AG04450 (cell line): ENCODE measurements at regions not wholly inside any gene's neighbourhood (a gene's known extent, or its start where the extent isn't known, plus 50 kb on each side); places are given as distances from the start of the nearest gene placed in this dataset.

ENCODE experiments used
- CTCF ChIA-PET: fragments of 300-600, 350-600 bp; formaldehyde crosslinking; extraction: SDS; loops from one replicate; lab custom pipeline; 2022; ENCODE audit warnings: antibody characterized with exemption, inconsistent platforms; lab: Charles Lee
- POLR2A ChIA-PET: fragments of 350-600 bp; formaldehyde crosslinking; extraction: SDS; loops from one replicate; lab custom pipeline; 2021; ENCODE audit warnings: antibody characterized with exemption, inconsistent platforms; lab: Yijun Ruan, JAX
- DNase-seq: peaks from one replicate; pipeline ENCODE4 v3.0.0-alpha.2; 2011; ENCODE audit warnings: low read depth, low spot score
- H3K27ac ChIP-seq: one replicate; pipeline ENCODE4 v1.5.1; 2012; ENCODE audit warnings: low read depth, low read length, control low read depth
- H3K27me3 ChIP-seq: one replicate; pipeline ENCODE4 v1.6.0; 2012; ENCODE audit warnings: low read length; ENCODE audit not compliant: control insufficient read depth, insufficient read depth
- H3K4me3 ChIP-seq: 2 replicates; pipeline ENCODE4 v1.5.1; 2011; ENCODE audit warnings: mild to moderate bottlenecking, low read depth, low read length, control low read depth
- H3K9me3 ChIP-seq: 2 replicates; pipeline ENCODE4 v1.5.1; 2012; ENCODE audit warnings: low read length; ENCODE audit not compliant: control insufficient read depth, insufficient read depth
- TF ChIP-seq, protein P1 (sequence below): IDR thresholded peaks from 2 replicates; pipeline ENCODE4 v1.5.1; 2011; ENCODE audit warnings: low read depth, low read length, control low read depth, inconsistent platforms

DNA sequence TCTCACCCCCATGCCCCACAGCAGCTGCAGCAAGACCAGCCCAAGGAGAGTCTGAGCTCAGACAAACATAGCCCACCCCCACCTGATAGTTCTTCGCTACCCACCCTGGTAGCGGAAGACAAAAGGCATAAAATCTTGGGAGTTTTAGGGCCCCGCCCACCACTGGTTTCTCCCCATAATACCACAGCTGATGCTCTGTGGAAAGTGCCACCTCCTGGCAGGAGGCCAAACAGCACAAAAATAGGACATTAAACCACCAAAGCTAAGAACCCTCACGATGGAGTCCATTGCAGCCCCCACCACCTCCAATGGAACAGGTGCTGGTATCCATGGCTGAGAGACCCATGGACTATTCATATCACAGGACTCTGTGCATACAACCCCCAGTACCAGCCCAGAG, 226.7 kb downstream of the SNCA start:
- H3K27ac ChIP-seq, result no peak overlapping the region
- no peak overlapping the region for H3K4me3 ChIP-seq
- no peaks in the 10 kb centered on the region for H3K9me3 ChIP-seq
- TF ChIP-seq, protein P1, sequence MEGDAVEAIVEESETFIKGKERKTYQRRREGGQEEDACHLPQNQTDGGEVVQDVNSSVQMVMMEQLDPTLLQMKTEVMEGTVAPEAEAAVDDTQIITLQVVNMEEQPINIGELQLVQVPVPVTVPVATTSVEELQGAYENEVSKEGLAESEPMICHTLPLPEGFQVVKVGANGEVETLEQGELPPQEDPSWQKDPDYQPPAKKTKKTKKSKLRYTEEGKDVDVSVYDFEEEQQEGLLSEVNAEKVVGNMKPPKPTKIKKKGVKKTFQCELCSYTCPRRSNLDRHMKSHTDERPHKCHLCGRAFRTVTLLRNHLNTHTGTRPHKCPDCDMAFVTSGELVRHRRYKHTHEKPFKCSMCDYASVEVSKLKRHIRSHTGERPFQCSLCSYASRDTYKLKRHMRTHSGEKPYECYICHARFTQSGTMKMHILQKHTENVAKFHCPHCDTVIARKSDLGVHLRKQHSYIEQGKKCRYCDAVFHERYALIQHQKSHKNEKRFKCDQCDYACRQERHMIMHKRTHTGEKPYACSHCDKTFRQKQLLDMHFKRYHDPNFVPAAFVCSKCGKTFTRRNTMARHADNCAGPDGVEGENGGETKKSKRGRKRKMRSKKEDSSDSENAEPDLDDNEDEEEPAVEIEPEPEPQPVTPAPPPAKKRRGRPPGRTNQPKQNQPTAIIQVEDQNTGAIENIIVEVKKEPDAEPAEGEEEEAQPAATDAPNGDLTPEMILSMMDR, result no peak
- no peak for DNase-seq
- no peaks in the 10 kb centered on the region for H3K27me3 ChIP-seq
- POLR2A ChIA-PET, result no interaction called here
- CTCF ChIA-PET, result interaction anchor here (1.5 kb wide), 1 partner anchor 47 kb away, joined by 4 read pairs; no protein-coding TSS in a partner anchor

DNA sequence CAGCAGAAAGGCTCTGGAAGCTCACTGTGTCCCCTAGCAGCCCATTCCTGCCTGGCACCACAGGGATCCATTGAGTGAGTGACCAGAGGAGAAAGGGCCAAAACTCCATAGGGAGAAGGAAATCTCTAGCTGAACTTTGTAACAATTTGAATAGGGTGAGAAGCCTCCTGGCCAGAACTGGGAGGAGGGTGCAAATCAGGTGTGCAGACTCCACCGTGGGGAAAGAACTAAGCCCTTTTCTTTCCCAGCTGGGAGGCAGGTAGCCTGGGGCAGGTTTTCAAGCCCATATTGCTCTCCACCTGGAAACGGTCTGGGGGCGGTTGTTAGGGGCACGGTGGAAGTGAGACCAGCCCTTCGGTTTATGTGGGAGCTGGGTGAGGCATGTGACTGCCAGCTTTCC, 227.2 kb downstream of the SNCA start:
- no peak for DNase-seq
- no peaks in the 10 kb centered on the region for H3K27me3 ChIP-seq
- no peaks in the 10 kb centered on the region for H3K9me3 ChIP-seq
- CTCF ChIA-PET, result no interaction called here
- no peak overlapping the region for H3K4me3 ChIP-seq
- POLR2A ChIA-PET, result no interaction called here
- H3K27ac ChIP-seq, result no peak overlapping the region
- TF ChIP-seq, protein P1, result no peak

DNA sequence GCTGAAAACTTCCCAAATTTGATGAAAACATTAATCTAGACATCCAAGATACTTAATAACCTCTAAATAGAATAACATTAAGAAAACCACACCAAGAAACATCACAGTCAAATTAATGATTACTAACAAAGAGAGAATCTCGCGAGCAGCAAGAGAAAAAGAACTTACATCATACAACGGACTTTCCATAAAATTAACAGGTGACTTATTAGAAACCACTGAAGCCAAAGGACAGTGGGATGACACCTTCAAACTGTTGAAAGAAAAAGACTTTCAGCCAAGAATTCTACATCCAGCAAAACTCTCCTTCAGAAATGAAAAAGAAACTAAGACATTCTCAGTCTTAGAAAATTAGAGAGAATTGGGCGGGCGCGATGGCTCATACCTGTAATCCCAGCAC, 232.0 kb downstream of the SNCA start:
- no peaks in the 10 kb centered on the region for H3K9me3 ChIP-seq
- TF ChIP-seq, protein P1, result no peak
- CTCF ChIA-PET, result no interaction called here
- no peak overlapping the region for H3K4me3 ChIP-seq
- no peaks in the 10 kb centered on the region for H3K27me3 ChIP-seq
- POLR2A ChIA-PET, result no interaction called here
- no peak for DNase-seq
- no peak overlapping the region for H3K27ac ChIP-seq

DNA sequence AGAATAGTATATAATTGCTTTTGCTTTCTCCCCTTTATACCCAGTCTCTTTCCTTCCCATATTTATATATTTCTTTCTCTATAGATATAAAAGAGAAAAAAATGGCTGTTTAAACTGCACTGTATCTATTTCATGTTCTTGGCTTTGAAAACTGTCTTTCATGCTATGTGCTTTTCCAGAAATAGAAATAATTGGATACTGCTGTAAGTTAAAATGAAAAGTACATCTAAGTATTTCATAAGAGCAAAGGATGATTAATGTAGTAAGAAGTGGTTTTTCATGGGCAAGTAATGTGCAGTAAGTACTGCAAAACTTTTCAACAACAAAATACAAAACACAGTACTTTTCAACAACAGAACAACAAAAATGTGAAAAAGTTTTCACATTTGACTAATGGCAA, 237.9 kb downstream of the SNCA start:
- no peak overlapping the region for H3K4me3 ChIP-seq
- no peaks in the 10 kb centered on the region for H3K27me3 ChIP-seq
- no peak overlapping the region for H3K27ac ChIP-seq
- no peak for DNase-seq
- POLR2A ChIA-PET, result no interaction called here
- no peaks in the 10 kb centered on the region for H3K9me3 ChIP-seq
- CTCF ChIA-PET, result no interaction called here
- TF ChIP-seq, protein P1, result no peak

DNA sequence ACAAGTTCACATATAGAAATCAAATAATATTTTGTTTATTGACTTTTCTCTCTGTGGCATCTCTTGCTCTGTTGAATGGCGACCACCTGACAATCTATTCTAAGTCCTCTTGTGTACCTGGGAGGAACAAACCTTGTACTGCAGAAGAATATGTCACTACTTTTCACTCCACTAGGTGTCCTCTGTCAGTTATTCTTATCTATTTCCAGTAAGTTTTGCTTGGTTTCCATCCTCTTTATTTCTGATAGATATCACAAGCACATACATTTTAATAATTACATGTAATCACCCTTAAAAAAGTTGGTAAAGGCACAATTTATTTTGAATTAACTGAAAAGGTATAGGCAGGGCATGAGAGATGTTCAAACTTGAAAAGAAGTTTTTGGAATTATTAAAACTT, 238.4 kb downstream of the SNCA start:
- Histone ChIP-seq H3K27me3 (no peaks in the 10 kb centered on the region), H3K9me3 (no peaks in the 10 kb centered on the region), H3K27ac (no peak overlapping the region), H3K4me3 (no peak overlapping the region)
- peak; percentile 1 for DNase-seq
- POLR2A ChIA-PET, result no interaction called here
- TF ChIP-seq, protein P1, result peak; percentile 43
- CTCF ChIA-PET, result no interaction called here
